ENCODE measurements at regions not wholly inside any gene's neighbourhood (a gene's known extent, or its start where the extent isn't known, plus 50 kb on each side); places are given as distances from the start of the nearest gene placed in this dataset.
"Not testable (repeated sequence)": the region's sequence is repeated elsewhere in the genome, so short reads cannot be mapped to it uniquely, and the experiment has no call there.

- no peak for DNase-seq
Measured at GRCh38 chr2:10183146-10183675, 60.7 kb downstream of the RRM2 start.

GRCh38 chr2:10184421-10184820 lies 61.9 kb downstream of the RRM2 start:
- no peak for DNase-seq

DNA sequence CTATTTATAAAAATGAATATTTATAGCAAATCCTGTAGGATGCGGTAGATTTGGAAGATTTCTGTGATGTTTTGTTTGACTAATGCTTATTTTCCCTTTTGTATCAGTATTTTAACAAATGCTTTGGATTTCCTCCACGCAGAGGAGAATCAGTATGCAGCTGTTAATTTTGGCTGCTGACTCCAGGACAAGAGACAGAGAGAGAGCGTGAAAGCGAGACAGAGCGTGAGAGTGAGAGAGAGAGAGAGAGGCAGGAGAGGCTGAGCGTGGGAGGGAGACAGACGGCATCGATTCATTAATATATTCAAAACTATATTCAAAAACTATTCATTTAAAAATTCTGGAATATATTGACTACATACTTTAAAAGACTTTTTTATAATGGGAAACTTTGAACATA lies 62.5 kb downstream of the RRM2 start:
- no peak for DNase-seq

DNA sequence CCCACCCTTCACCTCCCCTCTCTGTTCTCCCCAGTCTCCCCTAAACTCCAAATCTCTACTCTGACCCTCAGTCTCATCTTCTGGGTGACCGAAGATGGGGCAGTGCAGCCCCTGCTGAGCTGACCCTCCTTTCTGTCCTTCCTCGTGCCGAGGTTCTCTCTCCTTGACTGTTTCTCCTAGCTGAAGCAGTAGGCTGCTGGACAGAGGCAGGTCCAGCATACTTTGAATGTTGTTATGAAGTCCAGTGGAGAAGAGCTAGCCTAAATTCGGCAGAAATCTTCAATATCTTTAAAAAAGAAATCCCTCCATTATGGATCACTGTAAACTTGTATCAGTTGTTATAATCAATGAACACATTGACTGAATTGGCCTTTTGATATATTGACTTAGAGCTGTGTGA lies 63.2 kb downstream of the RRM2 start:
- DNase-seq, result no peak

DNA sequence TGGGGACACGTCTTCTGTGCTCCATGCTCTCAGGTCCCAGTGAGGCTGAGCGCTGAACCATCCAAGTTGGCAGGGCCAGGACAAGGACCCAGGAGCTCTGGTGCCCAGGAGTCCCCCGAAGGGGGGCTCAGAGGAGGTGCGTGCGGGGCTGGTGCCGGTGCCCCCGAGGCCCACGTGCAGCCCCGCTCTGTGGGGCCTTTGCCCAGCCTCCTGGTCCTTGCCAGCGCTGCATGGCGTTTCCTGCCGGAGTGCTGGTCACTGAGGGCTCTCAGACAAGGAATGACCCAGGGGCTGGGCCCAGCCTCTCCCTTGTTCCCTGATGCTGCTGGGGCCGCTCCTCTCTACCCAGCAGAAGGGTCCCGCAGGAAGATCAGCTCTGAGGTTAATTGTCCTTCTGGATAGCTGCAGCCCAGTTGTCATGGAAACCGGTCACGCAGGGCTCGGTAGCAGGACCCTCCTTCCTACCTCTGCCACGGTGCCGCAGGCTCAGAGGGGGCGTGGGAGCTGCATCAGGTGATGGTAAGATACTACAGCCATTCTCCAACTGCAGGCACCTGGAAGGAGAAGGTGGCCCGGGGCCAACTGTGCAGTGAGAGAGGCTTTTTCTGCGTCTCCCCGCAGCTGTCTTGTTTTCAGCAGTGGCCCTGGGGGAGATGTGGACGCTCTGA lies 64.5 kb downstream of the RRM2 start:
- DNase-seq, result no peak

DNA sequence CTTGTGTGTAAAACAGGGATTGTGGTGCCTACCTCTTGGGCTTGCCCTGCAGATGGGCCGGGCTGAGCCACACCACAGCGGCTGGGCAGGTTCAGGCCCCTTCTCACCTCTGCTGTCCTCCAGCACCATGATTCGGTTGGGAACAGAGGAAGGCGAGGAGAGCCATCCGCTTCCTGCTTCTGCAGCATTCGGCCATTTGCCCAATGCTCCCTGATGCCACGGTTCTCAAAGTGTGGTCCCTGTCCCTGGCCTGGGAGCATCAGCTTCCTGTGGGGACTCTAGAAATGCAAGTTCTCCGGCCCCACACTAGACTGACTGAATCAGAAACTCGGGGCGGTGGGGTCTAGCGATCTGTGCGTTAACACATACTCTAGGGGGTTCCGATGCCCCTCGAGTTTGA lies 65.1 kb downstream of the RRM2 start:
- DNase-seq, result no peak

GRCh38 chr2:10188211-10188610 lies 65.7 kb downstream of the RRM2 start:
- DNase-seq, result no peak

DNA sequence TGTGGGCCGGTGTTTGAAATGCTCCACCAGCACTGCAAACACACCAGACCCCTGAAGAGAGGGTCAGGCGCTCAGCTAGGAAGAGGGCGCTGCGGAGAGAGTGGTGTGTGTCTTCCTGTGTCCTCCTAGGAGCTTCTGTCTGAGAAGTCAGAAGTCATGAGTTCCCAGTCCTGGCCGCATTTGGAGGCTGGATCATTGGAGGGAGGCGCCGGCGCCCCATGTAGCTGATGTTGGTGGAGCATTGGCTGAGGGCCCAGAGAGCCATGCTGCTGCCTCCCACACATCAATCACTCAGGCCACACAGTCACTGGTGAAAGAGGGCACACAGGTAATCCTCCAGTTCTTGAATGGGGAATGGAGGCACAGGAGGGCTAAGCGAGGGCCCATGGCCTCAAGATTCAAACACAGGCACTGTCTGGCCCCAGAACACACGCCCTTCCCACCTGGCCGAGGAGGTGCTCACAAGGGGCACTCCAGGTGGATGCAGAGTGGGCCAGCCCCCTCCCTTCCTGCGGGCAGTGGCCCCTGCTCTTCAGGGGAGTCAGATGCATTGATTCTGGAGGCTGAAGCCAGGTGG lies 66.3 kb downstream of the RRM2 start:
- no peak for DNase-seq

DNA sequence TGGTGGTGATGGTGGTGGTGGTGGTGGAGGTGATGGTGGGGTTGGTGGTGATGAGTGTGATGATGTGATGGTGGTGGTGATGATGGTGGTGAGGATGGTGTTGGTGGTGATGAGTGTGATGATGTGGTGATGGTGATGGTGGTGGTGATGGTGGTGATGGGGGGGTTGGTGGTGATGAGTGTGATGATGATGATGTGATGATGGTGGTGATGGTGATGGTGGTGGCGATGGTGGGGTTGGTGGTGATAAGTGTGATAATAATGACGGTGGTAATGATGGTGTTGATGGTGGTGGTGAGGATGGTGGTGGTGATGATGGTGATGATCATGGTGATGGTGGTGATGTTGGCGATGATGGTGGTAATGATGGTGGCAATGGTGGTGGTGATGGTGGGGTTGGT lies 67.7 kb downstream of the RRM2 start:
- DNase-seq, result no peak

DNA sequence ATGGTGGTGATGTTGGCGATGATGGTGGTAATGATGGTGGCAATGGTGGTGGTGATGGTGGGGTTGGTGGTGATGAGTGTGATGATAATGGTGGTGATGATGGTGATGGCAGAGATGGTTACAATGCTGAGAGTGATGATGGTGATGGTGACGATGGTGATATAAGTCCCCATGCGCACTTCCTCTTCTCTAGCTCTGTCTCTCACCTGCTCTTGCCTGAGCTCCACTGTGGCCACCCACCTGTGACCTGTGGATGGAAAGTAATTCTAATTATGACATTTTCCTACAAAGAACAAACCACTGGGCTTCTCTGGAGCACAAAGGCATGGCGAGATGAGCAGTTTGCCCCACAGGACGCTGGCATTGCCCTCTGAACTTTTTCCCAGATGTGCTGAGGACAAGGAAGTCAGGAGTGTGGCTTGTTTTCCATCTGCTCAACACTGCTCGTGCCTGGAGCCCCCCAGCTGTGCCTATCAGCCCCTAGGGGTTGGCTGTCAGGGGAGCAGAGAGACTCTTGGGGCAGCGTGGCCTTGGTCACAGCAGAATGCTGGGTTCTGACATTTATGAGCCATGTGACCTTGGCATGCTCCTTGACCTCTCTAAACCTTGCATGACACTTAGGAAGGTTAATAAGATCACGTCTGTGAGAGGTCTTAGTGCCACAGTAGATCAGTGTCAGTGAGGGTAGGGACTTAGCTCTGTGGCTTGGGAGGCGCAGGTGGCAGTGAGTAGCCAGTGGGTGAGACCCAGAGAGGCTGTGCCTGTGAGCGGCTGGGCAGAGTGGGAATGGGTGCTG lies 68.4 kb downstream of the RRM2 start:
- DNase-seq, result no peak

DNA sequence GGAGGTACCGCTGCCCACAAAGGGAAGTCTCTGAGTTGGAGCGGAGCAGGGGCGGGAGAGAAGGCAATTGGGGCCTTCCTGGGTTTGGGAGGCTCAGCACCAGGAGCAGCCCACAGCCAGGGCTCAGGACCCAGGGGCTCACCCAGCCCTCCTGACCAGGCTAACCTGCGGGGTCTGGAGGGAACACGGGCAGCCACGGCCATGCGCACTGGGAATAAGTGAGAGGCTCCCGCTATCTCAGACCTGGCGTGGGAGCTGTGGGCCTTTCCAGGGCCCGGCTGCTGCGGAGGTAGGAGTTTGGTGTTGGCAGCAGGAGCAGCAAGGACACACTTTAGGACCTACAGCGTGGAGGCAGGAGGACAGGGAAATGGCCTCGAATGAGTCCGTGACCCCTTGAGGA lies 69.0 kb downstream of the RRM2 start:
- no peak for DNase-seq

- DNase-seq, result no peak
Measured at GRCh38 chr2:10192392-10193015, 70.0 kb downstream of the RRM2 start.

DNA sequence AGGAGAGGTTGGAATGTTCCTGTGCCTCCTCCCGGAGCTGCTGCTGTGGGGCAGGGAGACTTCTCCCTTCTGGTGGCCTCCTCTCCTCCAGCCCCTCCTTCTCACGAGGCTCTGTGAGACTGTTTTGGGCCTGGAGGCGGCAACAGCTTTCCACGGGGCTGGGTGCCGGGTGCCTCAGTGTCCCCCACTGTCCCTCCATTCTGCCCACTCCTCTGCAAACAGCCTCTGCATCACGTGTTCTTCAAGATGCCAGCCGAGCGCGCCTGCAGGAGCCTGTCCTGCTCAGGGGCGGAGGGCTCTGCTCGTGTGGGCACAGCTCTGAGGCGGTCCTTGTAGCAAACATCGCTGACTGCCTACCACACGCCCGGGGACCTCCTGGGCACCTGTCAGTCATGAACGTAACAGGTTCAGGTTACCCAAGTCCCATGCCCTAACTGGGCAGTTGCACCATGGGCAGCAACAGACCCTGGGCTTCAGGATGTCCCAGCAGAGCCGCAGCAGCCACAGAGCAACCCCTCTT lies 70.8 kb downstream of the RRM2 start:
- no peak for DNase-seq

DNA sequence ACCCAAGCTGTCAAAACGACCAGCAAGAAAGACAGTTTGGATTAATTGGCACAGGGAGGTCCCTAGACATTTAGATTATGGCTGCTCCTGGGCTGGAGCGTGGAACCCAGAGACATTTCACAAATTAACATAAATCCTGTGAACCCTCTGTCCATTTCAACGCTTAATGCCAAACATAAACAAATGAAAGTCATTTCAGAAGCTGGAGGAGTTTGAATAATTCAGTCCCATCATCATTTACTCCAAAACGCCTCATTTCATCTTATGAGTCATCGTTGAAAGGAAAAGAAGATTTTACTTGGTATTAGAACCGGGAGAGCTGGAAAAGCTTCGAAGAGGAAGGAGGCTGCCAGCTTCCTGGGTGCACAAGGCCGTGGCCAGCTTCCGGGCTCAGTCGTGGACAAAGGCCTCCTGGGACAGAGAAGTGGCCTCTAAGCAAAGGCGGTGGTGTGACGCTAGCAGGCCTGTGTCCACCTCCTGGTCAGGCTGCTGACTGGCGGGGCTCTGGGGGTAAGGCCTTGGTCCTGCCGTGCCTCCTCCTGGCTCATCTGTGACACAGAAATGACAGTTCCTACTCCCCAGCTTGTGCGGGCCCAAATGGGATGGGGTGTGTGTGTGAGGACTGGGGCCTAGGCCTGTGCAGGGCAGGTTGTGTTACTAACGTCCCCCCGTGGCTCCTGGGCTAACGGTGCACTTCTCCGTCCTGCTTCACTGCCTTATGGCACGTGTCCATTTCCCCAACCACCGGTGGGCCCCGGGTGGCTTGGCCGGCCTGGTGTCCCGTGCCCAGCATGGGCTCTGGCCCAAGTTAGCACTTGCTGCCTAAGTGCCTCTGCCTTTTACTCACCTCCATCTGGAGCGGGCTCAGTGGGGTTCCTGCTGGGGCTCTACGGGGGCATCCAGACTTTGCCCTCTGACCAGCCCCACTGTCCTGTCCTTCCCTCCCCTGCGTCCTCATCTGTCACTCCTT lies 71.6 kb downstream of the RRM2 start:
- no peak for DNase-seq

- DNase-seq, result no peak
Measured at GRCh38 chr2:10195278-10196109, 73.0 kb downstream of the RRM2 start.

DNA sequence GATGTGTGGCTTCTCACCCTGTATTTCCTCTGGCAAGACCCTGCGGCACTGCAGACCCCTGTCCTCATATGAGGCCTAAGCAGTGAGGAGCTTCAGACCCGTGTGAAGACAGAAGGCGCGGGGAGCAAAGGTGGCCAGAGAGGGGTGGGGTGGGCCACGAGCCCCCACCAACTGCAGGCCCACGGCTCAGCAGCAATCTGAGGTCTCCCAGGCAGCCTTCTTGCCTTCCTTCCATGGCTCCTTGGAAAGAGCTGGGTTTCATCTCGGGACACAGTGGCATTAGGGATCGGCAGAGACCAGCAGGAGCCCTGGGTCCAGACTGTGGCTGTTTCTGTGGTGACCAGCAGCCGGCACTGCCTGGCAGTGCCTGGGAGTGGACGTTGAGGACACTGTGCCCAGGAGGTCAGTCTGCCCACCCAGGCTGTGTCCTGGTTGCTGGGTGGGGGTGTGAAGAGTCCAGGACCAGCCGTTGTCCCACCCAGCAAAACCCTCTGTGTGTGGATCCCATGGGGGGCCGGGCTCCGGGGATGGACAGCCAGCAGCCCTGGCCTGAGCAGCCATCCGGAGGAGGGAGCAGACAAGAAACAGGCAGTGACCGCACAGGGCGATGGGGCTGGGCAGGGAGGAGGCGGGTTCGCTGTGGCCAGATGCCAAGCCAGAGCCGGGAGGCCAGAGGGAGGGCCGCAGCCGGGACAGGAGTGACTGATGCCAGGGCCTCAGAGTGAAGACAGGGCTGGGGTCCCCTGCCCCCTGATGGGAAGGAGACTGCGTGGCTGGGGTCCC lies 73.8 kb downstream of the RRM2 start:
- DNase-seq, result no peak

DNA sequence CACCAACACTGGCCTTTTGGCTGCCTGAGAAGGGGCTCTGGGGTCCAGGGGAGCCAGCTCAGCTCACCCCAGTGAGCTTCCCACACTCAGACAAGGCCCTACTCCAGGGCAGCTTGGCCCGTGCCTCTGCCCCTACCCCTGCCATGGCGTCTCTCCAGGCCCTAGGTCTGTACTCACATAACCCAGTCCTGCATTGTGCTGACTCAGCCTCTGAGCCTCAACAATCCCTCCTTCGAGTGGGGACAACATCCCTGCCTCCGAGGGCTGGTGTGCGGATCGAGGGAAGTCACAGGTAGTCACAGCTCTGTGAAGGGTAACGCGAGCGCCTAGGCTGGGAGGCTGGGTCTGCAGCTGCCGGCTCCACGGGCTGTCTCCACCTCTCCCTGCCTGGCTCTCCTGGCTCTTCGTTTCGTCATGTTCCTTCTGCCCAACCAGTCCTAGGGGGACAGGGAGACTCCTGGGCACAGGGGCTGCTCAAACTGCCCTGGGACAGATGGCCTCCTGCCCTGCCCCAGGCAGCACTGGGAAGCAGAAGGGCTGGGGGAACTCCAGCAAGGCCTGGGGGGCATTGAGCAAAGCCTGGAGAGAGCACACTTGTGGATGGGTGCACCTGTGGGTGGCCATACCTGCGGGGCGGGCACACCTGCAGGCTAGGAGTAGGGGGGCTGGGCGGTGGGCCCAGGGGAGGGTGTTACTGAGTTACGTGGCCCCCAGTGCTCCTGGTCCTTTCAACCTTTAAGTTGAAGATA lies 74.6 kb downstream of the RRM2 start:
- DNase-seq, result no peak

DNA sequence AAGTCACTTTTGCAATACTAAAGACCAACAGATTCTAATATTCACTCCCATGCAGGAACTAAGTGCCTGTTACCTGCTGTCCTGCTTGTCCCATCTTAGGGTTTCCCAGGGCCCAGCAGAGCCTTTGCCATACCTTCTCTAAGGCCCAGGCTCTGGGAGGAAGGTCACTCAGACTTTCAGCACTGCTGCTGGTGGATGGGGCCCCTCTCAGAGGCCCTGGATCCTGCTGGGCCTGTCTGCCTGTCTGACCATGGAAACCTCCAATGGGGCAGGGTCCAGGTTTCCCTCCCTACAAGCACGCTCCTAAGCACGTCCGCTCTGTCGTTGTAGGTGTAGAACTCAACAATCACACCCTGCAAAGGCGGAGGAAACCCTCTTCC lies 75.1 kb downstream of the RRM2 start:
- no peak for DNase-seq

GRCh38 chr2:10198482-10198881 lies 75.9 kb downstream of the RRM2 start:
- not testable (repeated sequence) for DNase-seq

DNA sequence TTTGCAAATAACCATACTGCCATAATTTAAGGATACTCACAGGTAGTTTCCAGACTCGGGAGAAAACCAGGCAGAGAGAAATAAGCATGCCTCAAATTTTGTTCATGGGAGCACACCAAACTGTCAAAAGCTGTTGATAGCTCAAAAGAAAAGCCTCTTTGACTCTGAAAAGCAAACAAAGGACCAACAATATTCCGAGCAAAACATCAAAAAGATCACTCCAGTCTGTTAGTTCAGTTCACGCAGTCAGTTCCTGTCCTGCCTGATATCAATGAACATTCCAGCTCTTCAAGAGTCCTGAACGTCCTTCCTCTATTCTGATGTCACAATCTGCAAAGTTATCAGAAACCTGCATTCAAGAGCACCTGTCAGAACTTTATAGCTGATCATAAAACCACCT lies 78.7 kb downstream of the RRM2 start:
- no peak for DNase-seq
